22Rv1 (cell line): ENCODE measurements at regions not wholly inside any gene's neighbourhood (a gene's known extent, or its start where the extent isn't known, plus 50 kb on each side); places are given as distances from the start of the nearest gene placed in this dataset.

Experiments used
- ZFX ChIP-seq: fragments of 450-650 bp; IDR thresholded peaks from 2 replicates; pipeline ENCODE4 v1.6.1; 2017; ENCODE audit warnings: antibody characterized with exemption, borderline replicate concordance
- TF ChIP-seq, protein P1 (sequence below): fragments of 450-650 bp; IDR thresholded peaks from 2 replicates; pipeline ENCODE4 v1.5.1; 2017; ENCODE audit warnings: mild to moderate bottlenecking

DNA sequence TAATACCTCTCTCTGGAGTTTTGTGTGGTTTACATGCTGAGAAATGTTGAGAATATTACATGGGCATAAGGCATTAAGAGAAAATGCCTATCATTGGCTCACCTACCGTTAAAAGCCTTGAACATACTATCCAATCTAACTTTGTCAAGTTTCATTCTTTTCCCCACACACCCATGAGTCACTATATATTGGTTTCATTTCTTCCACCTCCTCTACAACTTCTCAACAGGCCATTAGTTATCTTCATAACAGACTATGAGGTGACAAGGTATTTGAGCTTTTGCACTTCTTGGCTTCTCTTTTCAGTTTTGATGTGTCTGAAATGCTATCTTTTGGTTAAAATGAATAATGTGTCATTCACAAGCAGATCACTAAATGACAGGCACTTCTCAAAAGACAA lies 288.0 kb downstream of the KCNN2 start:
- TF ChIP-seq, protein P1, sequence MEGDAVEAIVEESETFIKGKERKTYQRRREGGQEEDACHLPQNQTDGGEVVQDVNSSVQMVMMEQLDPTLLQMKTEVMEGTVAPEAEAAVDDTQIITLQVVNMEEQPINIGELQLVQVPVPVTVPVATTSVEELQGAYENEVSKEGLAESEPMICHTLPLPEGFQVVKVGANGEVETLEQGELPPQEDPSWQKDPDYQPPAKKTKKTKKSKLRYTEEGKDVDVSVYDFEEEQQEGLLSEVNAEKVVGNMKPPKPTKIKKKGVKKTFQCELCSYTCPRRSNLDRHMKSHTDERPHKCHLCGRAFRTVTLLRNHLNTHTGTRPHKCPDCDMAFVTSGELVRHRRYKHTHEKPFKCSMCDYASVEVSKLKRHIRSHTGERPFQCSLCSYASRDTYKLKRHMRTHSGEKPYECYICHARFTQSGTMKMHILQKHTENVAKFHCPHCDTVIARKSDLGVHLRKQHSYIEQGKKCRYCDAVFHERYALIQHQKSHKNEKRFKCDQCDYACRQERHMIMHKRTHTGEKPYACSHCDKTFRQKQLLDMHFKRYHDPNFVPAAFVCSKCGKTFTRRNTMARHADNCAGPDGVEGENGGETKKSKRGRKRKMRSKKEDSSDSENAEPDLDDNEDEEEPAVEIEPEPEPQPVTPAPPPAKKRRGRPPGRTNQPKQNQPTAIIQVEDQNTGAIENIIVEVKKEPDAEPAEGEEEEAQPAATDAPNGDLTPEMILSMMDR = no peak
- no peak for TF ChIP-seq ZFX
